Activated CD8-positive, alpha-beta T cell treated with anti-CD3 and anti-CD28 coated beads, Interleukin-2, amount 10 ng/mL, durations not matched to agents 7 days and 5 days (primary cell): ENCODE measurements at regions not wholly inside any gene's neighbourhood (a gene's known extent, or its start where the extent isn't known, plus 50 kb on each side); places are given as distances from the start of the nearest gene placed in this dataset.

Source experiments
- ATAC-seq: fragments of 150-1000 bp; cut with Tn5 transposase; one replicate; pipeline ENCODE4 v1.10.0; 2021; ENCODE audit warnings: moderate library complexity
- CTCF ChIA-PET: fragments of 350-600 bp; sonication (Branson Sonifier 250); formaldehyde crosslinking; loops from one replicate; lab custom pipeline; 2021; ENCODE audit warnings: antibody characterized with exemption; lab: Charles Lee
- POLR2A ChIA-PET: fragments of 350-600 bp; sonication (Branson Sonifier 250); formaldehyde crosslinking; loops from one replicate; lab custom pipeline; 2021; ENCODE audit warnings: antibody characterized with exemption; lab: Charles Lee
- DNase-seq: peaks from one replicate; pipeline ENCODE4 v3.0.0-alpha.2; 2020
- H3K27ac Mint-ChIP-seq: one replicate; pipeline ENCODE4 v1.8.0; 2021; ENCODE audit warnings: mild to moderate bottlenecking, mixed read lengths
- H3K27me3 Mint-ChIP-seq: one replicate; pipeline ENCODE4 v1.8.0; 2021; ENCODE audit warnings: low read depth, mixed read lengths
- H3K36me3 Mint-ChIP-seq: one replicate; pipeline ENCODE4 v1.8.0; 2021; ENCODE audit warnings: low read depth, mixed read lengths
- H3K4me1 Mint-ChIP-seq: one replicate; pipeline ENCODE4 v1.8.0; 2021; ENCODE audit warnings: low read depth, mixed read lengths
- H3K4me3 Mint-ChIP-seq: one replicate; pipeline ENCODE4 v1.8.0; 2021; ENCODE audit warnings: mild to moderate bottlenecking, mixed read lengths
- H3K9me3 Mint-ChIP-seq: one replicate; pipeline ENCODE4 v1.8.0; 2022; ENCODE audit warnings: mixed read lengths; ENCODE audit not compliant: insufficient read depth

GRCh38 chr4:43251841-43252240, 359.3 kb downstream of the GRXCR1 start:
- H3K36me3 Mint-ChIP-seq, result no peaks in the 10 kb centered on the region
- H3K9me3 Mint-ChIP-seq, result peaks cover 23% of the 10 kb centered on the region
- no peaks in the 10 kb centered on the region for H3K27me3 Mint-ChIP-seq
- H3K4me1 Mint-ChIP-seq, result no peaks in the 10 kb centered on the region
- ATAC-seq, result no peak
- CTCF ChIA-PET, result no interaction called here
- DNase-seq, result no peak
- no peak overlapping the region for H3K4me3 Mint-ChIP-seq
- H3K27ac Mint-ChIP-seq, result no peak overlapping the region
- POLR2A ChIA-PET, result no interaction called here

GRCh38 chr4:43253541-43253940, 361.0 kb downstream of the GRXCR1 start:
- peaks cover 32% of the 10 kb centered on the region for H3K9me3 Mint-ChIP-seq
- H3K27me3 Mint-ChIP-seq, result no peaks in the 10 kb centered on the region
- no peak overlapping the region for H3K27ac Mint-ChIP-seq
- POLR2A ChIA-PET, result no interaction called here
- DNase-seq (no peak), ATAC-seq (no peak)
- no peaks in the 10 kb centered on the region for H3K4me1 Mint-ChIP-seq
- CTCF ChIA-PET, result no interaction called here
- no peaks in the 10 kb centered on the region for H3K36me3 Mint-ChIP-seq
- no peak overlapping the region for H3K4me3 Mint-ChIP-seq

GRCh38 chr4:43264730-43265129, 372.2 kb downstream of the GRXCR1 start:
- H3K27ac Mint-ChIP-seq, result no peak overlapping the region
- DNase-seq, result no peak
- POLR2A ChIA-PET, result no interaction called here
- H3K9me3 Mint-ChIP-seq, result peaks cover 4% of the 10 kb centered on the region
- H3K36me3 Mint-ChIP-seq, result no peaks in the 10 kb centered on the region
- no peaks in the 10 kb centered on the region for H3K4me1 Mint-ChIP-seq
- H3K4me3 Mint-ChIP-seq, result no peak overlapping the region
- H3K27me3 Mint-ChIP-seq, result no peaks in the 10 kb centered on the region
- ATAC-seq, result no peak
- CTCF ChIA-PET, result no interaction called here

DNA sequence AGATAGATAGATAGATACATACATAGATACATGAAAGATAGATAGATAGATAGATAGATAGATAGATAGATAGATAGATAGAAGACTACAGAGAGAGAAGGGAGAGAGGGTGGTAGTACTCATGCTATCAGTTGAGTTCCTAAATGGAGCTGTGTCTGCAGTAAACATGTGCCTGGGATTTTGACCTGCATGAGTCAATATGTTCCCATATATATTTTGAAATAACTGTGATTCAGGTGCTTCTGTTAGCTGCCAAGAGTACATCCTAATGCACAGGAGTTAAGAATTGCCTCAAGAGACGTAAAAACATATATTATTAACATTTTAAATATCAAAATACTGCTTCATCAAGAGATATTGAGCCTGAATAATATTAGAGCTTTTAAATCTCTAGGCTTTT, 379.4 kb downstream of the GRXCR1 start:
- no peak for DNase-seq
- ATAC-seq, result no peak
- Mint-ChIP-seq H3K9me3 (peaks cover 4% of the 10 kb centered on the region), H3K27me3 (no peaks in the 10 kb centered on the region), H3K4me3 (no peak overlapping the region), H3K36me3 (no peaks in the 10 kb centered on the region), H3K27ac (no peak overlapping the region), H3K4me1 (no peaks in the 10 kb centered on the region)
- ChIA-PET POLR2A (no interaction called here), CTCF (no interaction called here)

- ChIA-PET CTCF (no interaction called here), POLR2A (no interaction called here)
- no peak for ATAC-seq
- DNase-seq, result no peak
- H3K36me3 Mint-ChIP-seq, result no peaks in the 10 kb centered on the region
- H3K4me3 Mint-ChIP-seq, result no peak overlapping the region
- no peaks in the 10 kb centered on the region for H3K4me1 Mint-ChIP-seq
- H3K9me3 Mint-ChIP-seq, result no peaks in the 10 kb centered on the region
- H3K27ac Mint-ChIP-seq, result no peak overlapping the region
- H3K27me3 Mint-ChIP-seq, result no peaks in the 10 kb centered on the region
Measured at GRCh38 chr4:43274376-43274775, 381.9 kb downstream of the GRXCR1 start.

- no peaks in the 10 kb centered on the region for H3K4me1 Mint-ChIP-seq
- no peak overlapping the region for H3K27ac Mint-ChIP-seq
- H3K9me3 Mint-ChIP-seq, result no peaks in the 10 kb centered on the region
- ChIA-PET CTCF (no interaction called here), POLR2A (no interaction called here)
- H3K27me3 Mint-ChIP-seq, result no peaks in the 10 kb centered on the region
- ATAC-seq (no peak), DNase-seq (no peak)
- H3K36me3 Mint-ChIP-seq, result no peaks in the 10 kb centered on the region
- H3K4me3 Mint-ChIP-seq, result no peak overlapping the region
Measured at GRCh38 chr4:43275779-43276178, 383.3 kb downstream of the GRXCR1 start.

GRCh38 chr4:43276321-43276720, 383.8 kb downstream of the GRXCR1 start:
- H3K36me3 Mint-ChIP-seq, result no peaks in the 10 kb centered on the region
- no peaks in the 10 kb centered on the region for H3K27me3 Mint-ChIP-seq
- H3K4me1 Mint-ChIP-seq, result no peaks in the 10 kb centered on the region
- no peaks in the 10 kb centered on the region for H3K9me3 Mint-ChIP-seq
- ChIA-PET POLR2A (no interaction called here), CTCF (no interaction called here)
- H3K27ac Mint-ChIP-seq, result no peak overlapping the region
- ATAC-seq (no peak), DNase-seq (no peak)
- H3K4me3 Mint-ChIP-seq, result no peak overlapping the region

- ATAC-seq (no peak), DNase-seq (no peak)
- H3K36me3 Mint-ChIP-seq, result no peaks in the 10 kb centered on the region
- no peaks in the 10 kb centered on the region for H3K27me3 Mint-ChIP-seq
- no peaks in the 10 kb centered on the region for H3K9me3 Mint-ChIP-seq
- no peak overlapping the region for H3K4me3 Mint-ChIP-seq
- no peaks in the 10 kb centered on the region for H3K4me1 Mint-ChIP-seq
- ChIA-PET POLR2A (no interaction called here), CTCF (no interaction called here)
- H3K27ac Mint-ChIP-seq, result no peak overlapping the region
Measured at GRCh38 chr4:43277003-43277402, 384.5 kb downstream of the GRXCR1 start.

GRCh38 chr4:43282534-43282933, 390.0 kb downstream of the GRXCR1 start:
- Mint-ChIP-seq H3K9me3 (peaks cover 13% of the 10 kb centered on the region), H3K27me3 (no peaks in the 10 kb centered on the region), H3K36me3 (no peaks in the 10 kb centered on the region), H3K4me1 (no peaks in the 10 kb centered on the region), H3K27ac (no peak overlapping the region), H3K4me3 (no peak overlapping the region)
- no peak for ATAC-seq
- POLR2A ChIA-PET, result no interaction called here
- no peak for DNase-seq
- CTCF ChIA-PET, result no interaction called here

DNA sequence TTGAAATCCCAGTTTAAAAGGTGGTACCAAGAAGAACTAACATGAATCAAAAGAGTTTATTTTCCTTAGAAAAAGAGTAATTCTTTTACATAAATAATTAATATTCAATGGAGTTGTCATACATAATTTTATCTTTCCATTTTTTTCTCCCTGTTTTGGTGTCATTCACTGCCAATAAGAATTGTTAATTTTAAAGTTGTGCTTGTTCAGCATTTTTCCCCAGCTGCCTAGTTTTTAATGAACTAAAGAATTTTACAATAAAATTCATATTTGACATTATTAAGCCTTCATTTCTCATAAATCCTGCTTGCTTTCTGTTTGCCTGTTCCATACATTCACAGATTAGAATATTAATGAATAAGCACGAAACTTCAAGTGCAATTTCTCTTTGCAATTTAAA, 393.6 kb downstream of the GRXCR1 start:
- Mint-ChIP-seq H3K9me3 (peaks cover 23% of the 10 kb centered on the region), H3K27ac (no peak overlapping the region), H3K4me3 (no peak overlapping the region), H3K4me1 (no peaks in the 10 kb centered on the region), H3K27me3 (no peaks in the 10 kb centered on the region), H3K36me3 (no peaks in the 10 kb centered on the region)
- ChIA-PET CTCF (no interaction called here), POLR2A (no interaction called here)
- ATAC-seq (no peak), DNase-seq (no peak)

DNA sequence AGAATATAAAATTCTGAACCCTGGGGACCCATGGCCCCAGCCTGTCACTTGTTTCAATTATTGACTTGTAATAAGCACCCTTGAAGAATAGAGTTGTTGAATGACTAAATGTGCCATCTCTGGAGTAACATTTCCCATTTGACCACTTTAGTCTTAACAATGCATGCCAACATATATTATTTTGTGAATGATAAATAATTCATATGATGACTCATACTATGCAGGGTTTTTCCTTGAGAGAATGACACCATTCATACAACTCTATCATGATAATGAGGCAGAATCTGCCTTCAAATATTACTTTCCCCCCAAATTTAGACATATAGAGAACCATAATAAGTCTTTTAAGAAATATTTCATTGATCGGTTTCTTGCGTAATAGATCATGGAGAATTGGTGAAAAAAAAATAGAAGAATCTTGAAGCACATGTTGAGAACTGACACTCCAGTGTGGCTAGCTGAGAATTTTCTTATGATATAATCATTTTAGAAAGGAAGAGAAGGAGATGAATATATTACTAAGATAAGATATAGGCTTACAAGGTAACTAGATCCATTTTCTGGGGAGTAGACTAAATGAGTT, 404.5 kb downstream of the GRXCR1 start:
- no peaks in the 10 kb centered on the region for H3K4me1 Mint-ChIP-seq
- H3K4me3 Mint-ChIP-seq, result no peak overlapping the region
- CTCF ChIA-PET, result no interaction called here
- H3K27ac Mint-ChIP-seq, result no peak overlapping the region
- ATAC-seq (no peak), DNase-seq (no peak)
- no peaks in the 10 kb centered on the region for H3K27me3 Mint-ChIP-seq
- peaks cover 7% of the 10 kb centered on the region for H3K9me3 Mint-ChIP-seq
- POLR2A ChIA-PET, result no interaction called here
- H3K36me3 Mint-ChIP-seq, result no peaks in the 10 kb centered on the region

DNA sequence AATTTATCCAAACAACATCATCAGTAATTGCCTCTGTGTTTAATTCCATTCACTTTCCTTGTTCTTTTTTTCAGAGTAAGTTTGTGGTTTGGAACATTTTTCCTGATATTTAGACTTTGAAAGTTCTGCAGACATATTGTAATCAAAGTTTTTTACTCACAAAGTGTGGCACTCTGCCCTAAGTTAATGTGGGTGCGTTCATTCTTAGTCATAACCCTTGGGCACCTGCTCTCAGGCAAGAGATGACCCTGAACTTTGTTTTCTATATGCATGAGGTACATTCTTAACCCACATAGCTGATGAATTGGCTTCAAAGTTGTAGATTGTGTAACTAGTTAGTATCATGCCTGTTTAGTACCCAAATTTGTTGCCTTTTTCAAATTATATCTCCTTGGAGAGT, 424.3 kb downstream of the GRXCR1 start:
- ChIA-PET CTCF (no interaction called here), POLR2A (no interaction called here)
- ATAC-seq, result no peak
- H3K9me3 Mint-ChIP-seq, result no peaks in the 10 kb centered on the region
- no peaks in the 10 kb centered on the region for H3K36me3 Mint-ChIP-seq
- DNase-seq, result no peak
- H3K4me3 Mint-ChIP-seq, result no peak overlapping the region
- H3K27me3 Mint-ChIP-seq, result no peaks in the 10 kb centered on the region
- H3K27ac Mint-ChIP-seq, result no peak overlapping the region
- no peaks in the 10 kb centered on the region for H3K4me1 Mint-ChIP-seq

DNA sequence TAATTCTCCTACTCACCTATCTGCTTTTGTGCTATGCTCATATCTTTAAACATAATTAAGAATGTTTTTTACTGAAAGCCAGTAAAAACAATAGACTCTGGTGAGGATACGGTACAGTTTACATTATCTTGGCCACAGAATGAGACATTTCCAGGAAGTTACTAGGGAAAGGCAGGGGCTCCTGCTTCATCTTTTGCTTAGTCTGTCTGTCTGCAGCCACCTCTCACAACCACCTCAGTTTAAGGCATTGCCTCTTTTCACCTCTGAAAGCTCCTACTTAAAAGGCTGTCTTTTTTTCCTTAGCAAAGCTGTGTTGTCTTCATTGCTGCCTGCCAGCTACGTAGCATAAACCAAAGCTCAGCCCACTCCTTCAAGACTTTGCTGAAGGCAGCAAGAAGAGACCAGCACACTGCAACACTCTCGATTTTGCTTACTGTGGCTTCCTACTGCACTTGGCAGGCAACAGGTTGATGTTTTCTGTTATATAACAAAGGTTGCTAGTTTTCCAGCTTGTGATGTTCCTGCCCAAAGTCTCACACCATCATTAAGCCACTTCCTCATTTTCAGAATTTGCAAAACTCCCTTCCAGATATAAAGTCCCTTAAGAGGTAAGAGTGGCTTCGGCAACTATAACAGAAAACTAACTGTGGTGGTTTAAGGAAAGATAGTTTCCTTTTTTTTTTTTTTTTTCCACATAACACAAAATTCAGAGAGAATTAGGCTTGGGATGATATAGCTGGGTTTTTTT, 432.9 kb downstream of the GRXCR1 start:
- ATAC-seq (no peak), DNase-seq (no peak)
- H3K36me3 Mint-ChIP-seq, result no peaks in the 10 kb centered on the region
- ChIA-PET POLR2A (no interaction called here), CTCF (no interaction called here)
- no peaks in the 10 kb centered on the region for H3K27me3 Mint-ChIP-seq
- H3K4me3 Mint-ChIP-seq, result no peak overlapping the region
- no peaks in the 10 kb centered on the region for H3K9me3 Mint-ChIP-seq
- H3K27ac Mint-ChIP-seq, result no peak overlapping the region
- H3K4me1 Mint-ChIP-seq, result no peaks in the 10 kb centered on the region
